D341Med (cell line): ENCODE measurements at regions not wholly inside any gene's neighbourhood (a gene's known extent, or its start where the extent isn't known, plus 50 kb on each side); places are given as distances from the start of the nearest gene placed in this dataset.

Source experiments
- DNase-seq: peaks from one replicate; pipeline ENCODE4 v3.0.0; 2012; ENCODE audit warnings: low spot score

DNA sequence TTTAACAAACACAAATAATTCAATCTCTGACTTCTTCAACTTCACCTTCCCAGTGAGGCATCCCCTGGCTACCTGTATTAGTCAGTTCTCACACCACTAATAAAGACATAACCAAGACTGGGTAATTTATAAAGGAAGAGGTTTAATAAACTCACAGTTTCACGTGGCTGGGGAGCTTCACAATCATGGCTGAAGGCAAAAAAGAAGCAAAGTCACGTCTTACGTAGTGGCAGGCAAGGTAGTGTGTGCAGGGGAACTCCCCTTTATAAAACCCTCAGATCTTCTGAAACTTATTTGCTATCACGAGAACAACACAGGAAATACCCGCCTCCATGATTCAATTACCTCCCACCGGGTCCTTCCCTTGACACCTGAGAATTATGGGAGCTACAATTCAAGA is 478.5 kb downstream of the ADGRL2 start:
- DNase-seq: no peak

- no peak for DNase-seq
Measured at GRCh38 chr1:82273816-82274215, 473.1 kb downstream of the ADGRL2 start.

DNA sequence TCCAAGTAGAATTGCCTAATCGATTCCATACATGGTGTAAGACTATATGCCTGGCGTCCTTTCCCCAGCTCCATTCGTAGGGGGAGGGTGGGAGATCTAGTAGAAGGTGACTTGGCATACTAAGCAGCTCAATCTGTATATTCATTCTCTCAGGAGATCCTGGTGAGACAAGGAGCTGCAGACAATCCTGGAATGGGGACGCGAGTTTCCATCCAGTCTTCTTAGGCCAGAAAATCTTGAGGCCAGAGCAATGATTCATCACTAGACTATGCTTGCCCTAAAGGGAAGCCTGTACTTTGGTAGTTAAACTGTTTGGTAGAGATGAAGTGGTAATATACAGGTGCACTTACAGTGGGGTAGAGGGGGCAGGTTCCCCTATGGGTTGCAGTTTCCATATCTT is 468.7 kb downstream of the ADGRL2 start:
- no peak for DNase-seq

- no peak for DNase-seq
Measured at GRCh38 chr1:82268826-82269225, 468.1 kb downstream of the ADGRL2 start.

DNA sequence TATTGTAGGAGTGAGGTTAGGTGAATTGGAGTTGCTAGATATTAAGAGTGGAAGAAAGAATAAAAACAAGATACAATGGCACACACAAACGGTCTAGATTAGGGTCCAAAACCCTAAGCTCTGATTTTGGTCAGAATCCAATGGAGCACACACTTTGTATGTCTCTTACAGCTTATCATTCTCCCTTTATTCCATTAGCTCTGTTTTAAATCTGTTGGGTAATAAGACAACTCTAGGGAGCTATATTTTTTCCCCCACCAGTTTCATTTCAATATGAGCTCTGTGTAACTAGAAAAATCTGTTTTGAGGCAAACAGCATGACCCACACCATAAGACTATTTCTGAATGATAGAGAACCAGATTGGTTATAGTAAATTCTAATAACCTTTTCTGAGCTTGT is 465.6 kb downstream of the ADGRL2 start:
- DNase-seq: no peak

- no peak for DNase-seq
Measured at GRCh38 chr1:82265436-82265835, 464.7 kb downstream of the ADGRL2 start.

- DNase-seq: no peak
Measured at GRCh38 chr1:82264802-82265201, 464.1 kb downstream of the ADGRL2 start.

DNA sequence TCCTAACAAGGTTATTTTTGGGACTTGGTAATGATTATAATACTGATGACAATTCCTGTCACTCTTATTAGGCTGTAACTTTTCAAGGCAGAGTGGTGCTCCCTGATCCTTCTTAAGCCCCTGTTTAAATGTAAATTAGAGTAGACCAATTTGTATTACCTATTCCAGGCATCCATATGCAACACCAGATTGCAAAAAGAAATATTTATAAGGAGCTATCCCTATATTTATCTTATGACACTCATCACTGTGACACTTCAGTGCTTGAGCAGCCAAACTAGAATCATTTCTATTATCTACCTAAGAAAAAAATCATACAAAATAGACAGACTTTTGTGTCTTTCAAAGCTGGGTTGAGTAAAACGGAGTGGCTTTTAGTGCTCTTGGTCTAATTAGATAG is 462.7 kb downstream of the ADGRL2 start:
- no peak for DNase-seq

GRCh38 chr1:82260666-82261065 is 459.9 kb downstream of the ADGRL2 start:
- no peak for DNase-seq

DNA sequence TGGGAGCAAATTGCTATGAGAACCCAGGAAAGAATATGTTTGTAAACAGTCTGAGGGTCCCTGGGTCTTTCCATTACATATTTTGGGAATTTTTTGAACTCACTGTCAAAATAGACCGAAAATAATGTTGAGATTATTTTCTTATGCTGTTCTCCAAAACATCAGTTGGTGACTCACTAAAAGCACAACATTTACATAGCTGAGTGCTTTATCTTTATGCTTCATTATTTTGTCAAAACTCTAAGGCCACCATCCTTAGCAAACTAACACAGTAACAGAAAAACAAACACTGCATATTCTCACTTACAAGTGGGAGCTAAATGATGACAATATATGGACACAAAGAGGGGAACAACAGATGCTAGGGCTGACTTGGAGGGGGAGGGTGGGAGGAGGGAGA is 459.3 kb downstream of the ADGRL2 start:
- DNase-seq: no peak

DNA sequence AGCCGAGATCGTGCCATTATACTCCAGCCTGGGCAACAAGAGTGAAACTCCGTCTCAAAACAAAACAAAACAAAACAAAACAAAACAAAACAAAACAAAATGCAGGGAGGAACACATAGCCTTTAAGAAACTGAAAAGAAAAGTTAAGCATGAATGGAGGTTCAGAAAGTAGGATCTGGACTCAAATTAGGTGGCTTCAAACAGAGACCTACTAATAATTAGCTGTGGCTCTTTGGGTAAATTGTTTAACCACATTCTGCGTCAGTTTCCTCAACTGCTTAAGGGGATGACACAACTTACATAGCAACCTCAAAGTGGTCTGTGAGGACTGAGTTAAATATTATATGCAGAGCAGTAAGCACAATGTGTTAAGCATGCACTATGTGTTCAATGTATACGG is 458.2 kb downstream of the ADGRL2 start:
- DNase-seq: no peak

- no peak for DNase-seq
Measured at GRCh38 chr1:82246050-82246449, 445.3 kb downstream of the ADGRL2 start.

GRCh38 chr1:82245345-82246014 is 444.7 kb downstream of the ADGRL2 start:
- DNase-seq: no peak

DNA sequence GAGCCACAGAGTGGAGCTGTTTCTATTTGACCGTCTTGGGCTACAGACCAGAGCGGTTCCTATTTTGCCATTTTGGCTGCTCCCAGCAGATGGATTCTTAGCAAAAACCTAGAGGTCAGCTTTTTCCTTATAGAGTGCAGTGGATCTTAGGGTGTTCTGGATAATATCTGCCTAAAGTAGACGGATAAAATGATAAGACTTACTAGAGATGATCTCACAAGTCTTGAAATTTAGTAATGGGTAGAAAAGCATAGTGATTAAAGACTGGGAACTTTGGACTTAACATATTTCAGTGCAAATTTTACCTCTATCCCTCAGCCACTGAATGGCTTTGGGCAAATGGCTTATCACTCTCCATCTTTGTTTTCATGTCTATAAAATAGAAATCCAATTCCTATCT is 439.8 kb downstream of the ADGRL2 start:
- no peak for DNase-seq

DNA sequence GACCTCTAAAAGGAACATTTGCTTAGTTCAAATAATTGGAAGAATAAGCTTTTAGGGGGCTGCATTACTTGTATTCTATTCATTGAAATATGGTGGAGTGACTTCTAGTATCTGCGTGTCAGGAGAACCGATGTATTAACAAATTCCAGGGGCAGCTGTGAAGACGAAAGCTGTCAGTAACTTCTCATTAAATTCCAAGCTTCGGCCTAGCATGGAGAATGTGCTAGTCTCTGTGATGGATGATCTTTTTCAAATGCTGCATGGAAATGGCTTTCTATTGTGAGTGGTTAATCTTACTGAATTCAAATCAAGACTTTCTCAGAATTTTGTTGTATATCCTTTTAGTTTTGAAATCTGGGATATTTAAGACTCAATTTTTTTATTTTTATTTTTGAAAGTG is 429.9 kb downstream of the ADGRL2 start:
- DNase-seq: no peak

DNA sequence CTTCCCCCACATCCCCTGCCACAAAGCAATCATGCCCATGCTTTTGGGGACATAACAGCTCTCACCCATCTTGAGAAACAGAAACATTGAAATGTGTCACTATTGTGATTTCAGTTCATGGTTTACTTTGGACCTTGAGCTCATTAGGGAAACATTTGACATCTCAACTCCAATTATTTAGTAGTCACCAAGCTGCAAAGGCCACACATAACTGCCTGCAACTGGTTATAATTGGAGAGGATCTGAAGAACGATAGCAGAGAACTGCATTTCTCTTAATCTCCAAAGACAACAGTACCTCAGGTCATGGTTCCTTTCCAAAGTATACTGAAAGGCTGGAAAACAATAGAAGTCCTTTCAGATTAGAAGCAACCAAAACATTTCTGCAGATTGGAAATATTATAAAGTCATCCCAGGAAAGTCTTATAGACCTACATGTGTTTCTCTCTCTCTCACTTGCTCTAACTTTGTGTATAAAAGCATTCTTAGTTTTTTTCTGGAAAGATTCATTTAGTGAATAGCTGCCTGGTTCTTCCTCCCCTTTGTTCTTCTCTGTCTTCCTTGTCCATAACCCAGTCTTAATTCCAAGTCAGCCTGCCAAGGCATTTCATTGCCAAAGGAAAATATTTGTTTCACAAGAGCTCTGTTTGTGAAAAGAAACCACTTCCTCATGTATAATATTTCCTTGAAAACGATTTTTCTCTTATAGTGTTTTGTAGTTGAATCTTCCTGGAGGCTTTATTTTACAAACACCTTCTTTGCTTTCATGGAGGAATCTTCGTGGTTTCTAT is 426.8 kb downstream of the ADGRL2 start:
- no peak for DNase-seq

- peak; percentile 37 for DNase-seq
Measured at GRCh38 chr1:82226186-82226505, 425.4 kb downstream of the ADGRL2 start.

DNA sequence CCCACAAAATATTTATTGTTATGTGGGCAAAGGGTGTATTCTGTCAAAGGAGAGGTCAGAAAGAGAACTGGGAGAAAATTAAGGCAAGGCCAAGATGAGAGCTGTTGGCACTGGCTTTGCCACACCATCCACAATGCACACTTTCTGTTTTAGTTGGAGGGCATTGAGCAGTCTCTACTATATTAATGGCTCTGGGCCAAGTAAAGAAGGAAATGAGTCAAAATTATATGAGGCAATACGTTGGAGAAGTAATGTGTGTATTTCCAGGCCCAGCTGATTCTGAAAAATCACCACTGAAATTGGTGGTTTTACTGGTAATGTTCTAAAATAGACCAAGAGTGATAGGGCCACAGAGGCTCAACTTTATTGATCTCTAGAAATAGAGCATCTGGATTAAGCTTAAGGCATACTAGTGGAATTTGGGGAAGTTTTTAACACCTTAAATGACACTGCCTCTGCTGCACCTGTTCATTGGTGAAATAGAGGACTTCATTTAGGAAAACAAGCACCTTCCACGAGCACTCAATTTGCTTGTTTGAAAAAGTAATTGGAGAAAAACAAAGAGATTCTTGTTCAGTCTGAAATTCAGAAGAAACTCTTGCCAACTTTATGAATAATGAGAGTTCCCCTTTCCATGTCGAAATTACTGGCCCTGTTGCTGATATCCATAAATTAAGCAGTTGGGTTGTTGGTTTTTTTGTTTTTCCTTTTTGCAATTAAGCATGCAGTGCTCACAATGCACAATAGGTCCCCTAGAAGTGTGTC is 424.9 kb downstream of the ADGRL2 start:
- no peak for DNase-seq

- no peak for DNase-seq
Measured at GRCh38 chr1:82223091-82223490, 422.4 kb downstream of the ADGRL2 start.

DNA sequence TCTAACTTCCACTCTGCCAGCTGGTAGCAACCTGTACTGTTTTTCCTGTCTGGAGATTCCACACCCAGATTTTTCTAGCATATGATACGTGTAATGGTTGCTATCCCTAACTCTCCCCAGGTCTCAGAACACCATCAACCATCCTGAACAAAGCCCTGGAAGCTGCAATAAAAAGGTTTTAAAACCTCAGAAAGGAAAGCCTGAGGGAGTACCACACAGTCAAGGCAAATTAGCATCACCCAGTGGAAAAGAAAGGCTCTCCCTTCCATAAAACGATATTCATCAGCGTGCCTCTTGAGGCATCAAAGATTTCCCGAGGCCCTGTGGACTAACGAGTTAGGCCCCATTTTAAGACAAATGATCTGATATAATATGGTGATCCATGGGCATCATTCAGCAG is 421.0 kb downstream of the ADGRL2 start:
- DNase-seq: no peak

DNA sequence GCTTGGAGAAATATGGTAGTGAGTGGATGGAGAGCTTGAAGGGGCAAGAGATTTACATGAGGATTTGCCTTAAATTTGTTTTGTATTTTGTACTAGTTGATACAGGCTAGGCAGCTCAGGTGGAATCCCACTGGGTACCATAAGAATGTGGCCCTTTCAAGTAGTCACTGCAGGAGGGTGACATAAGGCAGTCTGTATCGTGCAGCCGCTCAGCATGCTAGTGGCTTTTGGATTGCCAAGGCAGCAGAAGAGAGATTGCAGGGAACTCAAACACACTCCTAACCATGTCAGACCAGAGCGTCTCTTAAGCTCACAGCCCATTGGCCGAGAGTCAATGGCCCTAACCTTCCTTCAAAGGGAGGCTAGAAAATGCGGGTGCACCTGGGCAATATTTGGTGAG is 420.0 kb downstream of the ADGRL2 start:
- no peak for DNase-seq

DNA sequence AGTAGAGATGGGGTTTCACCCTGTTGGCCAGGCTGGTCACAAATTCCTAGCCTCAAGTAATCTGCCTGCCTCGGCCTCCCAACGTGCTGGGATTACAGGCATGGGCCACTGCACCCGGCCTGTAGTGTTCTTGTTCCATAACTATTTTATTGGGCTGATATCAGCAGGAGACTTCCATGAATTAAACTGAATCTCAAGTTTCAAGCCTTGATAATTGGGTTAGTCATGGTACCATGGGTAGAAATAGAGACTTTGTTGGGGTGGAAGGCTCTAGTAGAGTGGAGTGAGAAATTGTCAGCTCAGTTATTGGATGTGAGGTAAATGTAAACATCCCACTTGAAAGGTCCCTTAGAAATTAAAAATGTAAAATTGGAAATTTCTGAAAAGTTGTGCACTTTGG is 419.1 kb downstream of the ADGRL2 start:
- no peak for DNase-seq

- no peak for DNase-seq
Measured at GRCh38 chr1:82218846-82219245, 418.1 kb downstream of the ADGRL2 start.
